HG03354 (cell line): ENCODE measurements at regions not wholly inside any gene's neighbourhood (a gene's known extent, or its start where the extent isn't known, plus 50 kb on each side); places are given as distances from the start of the nearest gene placed in this dataset.
"Not testable (repeated sequence)": the region's sequence is repeated elsewhere in the genome, so short reads cannot be mapped to it uniquely, and the experiment has no call there.

Experiments
- ATAC-seq: cut with Tn5 transposase; IDR thresholded peaks from one replicate; pipeline ENCODE4 v1.9.1; 2021; ENCODE audit warnings: mild to moderate bottlenecking; ENCODE audit not compliant: unreplicated experiment, poor library complexity, severe bottlenecking

- no peak for ATAC-seq
Observed at GRCh38 chr16:65365732-65366715, 244.2 kb upstream of the CDH11 start.

DNA sequence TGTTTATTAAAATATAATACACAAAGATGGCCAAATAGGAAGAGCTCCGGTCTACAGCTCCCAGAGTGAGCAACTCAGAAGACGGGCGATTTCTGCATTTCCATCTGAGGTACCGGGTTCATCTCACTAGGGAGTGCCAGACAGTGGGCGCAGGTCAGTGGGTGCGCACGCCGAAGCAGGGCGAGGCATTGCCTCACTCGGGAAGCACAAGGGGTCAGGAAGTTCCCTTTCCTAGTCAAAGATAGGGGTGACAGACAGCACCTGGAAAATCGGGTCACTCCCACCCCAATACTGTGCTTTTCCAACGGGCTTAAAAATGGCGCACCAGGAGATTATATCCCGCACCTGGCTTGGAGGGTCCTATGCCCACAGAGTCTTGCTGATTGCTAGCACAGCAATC lies 234.9 kb upstream of the CDH11 start:
- ATAC-seq: not testable (repeated sequence)

DNA sequence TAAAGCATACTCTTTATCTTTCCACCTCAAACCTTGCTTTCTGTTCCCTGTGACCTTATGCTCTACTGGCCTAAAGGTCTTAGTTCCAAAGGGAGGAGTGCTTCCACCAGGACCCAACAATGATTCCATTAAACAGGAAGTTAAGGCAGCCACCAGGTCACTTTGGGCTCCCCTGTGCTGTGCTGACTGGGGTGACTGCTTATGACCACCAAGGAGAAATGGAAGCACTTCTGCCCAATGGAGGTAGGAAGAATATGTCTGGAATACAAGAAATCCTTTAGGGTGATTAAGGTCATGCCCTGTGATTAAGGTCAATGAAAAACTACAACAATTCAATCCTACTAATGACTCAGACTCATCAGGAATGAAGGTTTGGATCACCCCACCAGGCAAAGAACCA lies 233.8 kb upstream of the CDH11 start:
- no peak for ATAC-seq

GRCh38 chr16:65353183-65353582 lies 231.3 kb upstream of the CDH11 start:
- no peak for ATAC-seq

DNA sequence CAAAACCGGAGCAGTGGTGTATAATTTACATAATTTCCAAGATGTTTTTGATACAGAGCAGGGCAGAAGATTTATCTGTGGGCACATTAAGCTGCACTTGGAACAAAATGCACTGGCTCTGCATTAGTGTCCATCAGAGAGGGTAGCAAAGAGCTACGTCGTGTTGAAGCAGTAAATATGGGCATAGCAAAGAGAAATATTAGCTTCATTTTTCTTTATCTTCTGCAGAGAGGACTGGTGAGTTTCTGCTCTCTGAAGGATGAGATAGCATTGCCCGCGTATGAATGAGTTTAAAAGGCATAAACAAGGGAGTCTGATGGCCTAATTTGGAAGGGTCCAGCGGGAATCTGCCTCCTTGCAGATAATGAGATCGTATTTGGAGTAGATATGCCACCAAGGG lies 227.8 kb upstream of the CDH11 start:
- no peak for ATAC-seq

- no peak for ATAC-seq
Observed at GRCh38 chr16:65343556-65343955, 221.7 kb upstream of the CDH11 start.

DNA sequence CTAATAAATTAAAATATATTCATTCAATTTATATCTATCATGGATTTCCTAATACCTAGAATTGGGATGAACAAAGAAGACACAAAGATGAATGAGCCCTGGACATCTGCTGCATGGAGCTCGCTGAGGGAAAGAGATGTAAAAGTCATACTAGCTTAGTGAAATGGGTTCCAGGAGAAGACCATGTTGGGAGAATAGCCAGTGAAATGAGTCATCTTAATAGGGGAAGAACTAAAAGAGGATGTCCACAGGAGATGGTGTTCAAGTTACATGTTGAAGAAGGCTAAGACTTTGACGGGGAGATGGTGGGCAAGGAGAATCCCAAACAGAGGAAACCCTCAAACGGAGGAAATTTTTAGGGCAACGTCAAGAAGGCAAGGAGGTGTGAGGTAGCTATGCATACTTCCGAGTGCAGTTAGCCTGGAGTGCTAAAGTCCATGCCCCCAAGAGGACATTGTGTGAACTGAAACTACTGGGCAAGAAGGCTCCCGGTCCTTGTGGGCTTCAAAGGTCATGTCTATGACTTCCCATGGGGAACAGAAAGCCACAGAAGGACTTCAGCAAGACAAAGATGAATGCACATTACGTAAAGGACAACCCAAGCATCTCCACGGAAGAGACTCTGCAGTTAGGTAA lies 220.5 kb upstream of the CDH11 start:
- ATAC-seq: no peak

DNA sequence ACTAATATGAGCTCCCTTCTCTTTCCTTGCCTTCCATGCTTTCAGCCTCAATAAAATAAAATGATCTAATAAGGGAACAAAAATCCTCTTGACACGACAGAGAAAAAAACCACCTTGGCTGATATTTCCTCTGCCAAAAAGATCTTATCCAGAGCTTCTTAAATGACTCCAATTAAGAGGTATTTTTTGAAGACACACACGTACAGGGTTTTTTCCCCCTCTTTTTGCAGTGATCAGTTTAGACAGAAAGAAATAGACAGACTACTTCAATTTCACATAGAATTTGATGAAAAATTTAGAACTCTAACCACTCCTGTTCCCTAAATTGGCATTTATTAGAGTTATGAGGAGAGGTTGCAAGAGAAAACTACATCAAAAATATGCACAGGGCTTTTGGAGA lies 217.2 kb upstream of the CDH11 start:
- no peak for ATAC-seq

- ATAC-seq: no peak
Observed at GRCh38 chr16:65336160-65336559, 214.3 kb upstream of the CDH11 start.

DNA sequence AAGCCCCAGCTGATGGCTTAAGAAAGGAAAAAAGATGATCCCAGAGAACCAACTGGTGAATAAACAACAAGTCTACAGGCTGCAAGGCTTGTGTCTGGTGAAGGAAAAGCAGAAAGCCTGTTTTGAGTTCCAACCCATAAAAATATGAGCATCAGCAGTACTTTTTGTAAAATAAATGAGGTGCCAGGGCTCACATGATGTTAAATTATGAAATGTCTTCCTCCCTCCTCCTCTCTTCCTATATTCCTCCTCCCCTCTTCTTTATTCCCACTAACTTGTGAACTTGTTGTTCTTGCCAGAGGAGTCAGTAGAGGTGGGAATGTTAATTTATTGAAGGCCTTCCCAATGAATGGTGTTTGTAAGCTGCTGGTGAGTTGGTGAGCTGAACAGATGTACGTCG lies 212.2 kb upstream of the CDH11 start:
- ATAC-seq: no peak

DNA sequence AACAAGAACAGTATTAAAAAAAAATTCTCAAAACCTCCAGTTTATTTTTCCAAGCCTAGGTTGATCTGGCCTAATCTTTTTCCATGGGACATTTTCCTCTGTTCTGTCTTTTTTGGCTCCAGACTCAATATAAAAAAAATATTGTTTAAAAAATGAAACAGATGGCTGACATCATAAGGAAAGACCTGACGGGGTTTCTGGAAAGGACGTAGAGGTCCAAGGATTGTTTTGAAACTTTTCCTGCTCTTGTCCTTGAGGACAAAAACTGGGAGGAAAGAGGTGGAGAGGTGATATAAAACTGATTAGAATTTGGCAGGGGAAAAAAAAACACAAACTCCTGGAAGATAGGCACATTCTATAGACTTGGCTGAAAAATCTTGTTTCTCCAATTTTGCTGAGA lies 211.4 kb upstream of the CDH11 start:
- ATAC-seq: no peak

DNA sequence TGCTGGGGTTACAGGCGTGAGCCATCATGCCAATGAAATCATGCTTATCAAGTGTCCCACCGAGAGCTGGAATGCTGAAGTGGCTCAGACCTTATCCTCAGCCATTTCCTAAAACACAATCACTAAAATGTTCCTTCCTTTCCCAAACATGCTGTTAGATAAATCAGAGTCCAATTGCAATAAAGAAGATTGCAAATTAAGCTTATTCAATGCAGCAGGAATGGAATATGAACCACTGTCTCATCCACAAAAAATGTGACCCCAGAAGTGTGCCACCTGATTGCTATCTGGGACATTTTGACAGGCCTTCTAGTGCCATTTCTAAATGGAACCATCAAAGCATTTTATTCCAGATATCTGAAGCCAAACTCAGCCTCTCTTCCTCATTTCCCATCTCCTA lies 205.5 kb upstream of the CDH11 start:
- ATAC-seq: no peak

GRCh38 chr16:65323655-65324237 lies 201.9 kb upstream of the CDH11 start:
- no peak for ATAC-seq

DNA sequence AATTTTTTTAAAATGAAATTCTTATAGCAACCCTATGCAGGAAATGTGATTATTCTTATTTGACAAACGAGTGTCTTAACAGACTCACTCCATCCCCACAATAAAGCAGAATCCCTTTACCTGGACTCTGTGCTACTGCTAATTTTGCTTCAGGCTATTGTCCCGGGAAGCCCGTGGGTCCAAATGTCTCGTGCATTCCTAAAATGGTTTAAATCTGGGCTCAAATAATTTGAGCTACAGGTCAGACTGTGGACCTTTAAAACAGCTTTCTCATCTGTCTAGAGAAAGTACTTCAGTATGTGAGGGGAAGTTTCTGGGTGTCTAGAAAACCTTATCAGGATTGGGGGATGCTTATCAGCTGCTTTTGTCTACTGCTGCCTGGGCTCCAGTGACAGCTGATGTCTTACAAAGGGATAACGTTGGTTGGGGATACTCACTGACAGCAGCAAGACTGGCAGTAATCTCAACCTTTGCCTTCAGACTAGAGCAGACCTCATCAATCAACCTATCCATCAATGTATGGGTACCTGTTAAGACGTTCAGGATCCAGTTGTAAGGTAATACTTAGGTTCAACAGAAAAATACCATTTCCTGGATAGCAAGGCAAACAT lies 197.9 kb upstream of the CDH11 start:
- ATAC-seq: no peak

- ATAC-seq: no peak
Observed at GRCh38 chr16:65318590-65319257, 196.9 kb upstream of the CDH11 start.

DNA sequence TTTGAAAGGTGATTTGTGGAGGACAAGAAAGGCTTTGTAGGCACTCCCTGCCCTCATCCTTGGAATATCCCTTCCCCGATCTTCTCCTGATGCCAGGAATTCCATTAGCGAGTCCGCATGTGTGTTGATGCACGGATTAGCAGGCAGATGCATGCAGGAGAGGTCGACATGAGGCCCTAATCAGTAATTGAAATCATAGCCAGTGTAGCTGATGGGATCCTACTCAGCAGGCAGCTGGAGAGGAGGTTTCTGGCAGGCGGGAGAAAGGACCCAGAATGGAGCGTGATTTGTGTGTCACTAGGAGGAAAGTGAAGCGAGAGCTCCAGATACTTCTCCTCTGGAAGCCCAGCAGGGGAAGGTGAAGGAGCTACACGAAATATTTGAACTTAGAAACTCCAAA lies 196.3 kb upstream of the CDH11 start:
- no peak for ATAC-seq

- no peak for ATAC-seq
Observed at GRCh38 chr16:65316808-65317207, 194.9 kb upstream of the CDH11 start.

- ATAC-seq: no peak
Observed at GRCh38 chr16:65315081-65315780, 193.4 kb upstream of the CDH11 start.

DNA sequence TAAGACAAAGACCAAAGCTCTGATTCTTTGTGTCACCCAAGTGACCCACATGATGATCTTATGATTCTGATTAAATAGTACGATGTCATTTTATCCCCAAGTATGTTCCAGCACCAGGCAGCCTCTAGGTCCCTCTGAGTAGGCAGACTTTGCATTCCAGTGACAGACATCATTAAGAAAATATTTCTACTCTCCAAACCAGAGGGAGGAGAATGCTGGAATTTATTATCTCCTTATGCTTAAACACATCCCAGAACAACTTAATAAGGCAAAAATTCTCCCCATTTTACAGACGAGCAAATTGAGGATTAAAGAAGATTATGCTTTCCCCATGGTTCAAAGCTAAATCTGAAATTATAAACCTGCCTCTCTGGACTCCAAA lies 192.8 kb upstream of the CDH11 start:
- no peak for ATAC-seq
